ENCODE measurements at regions not wholly inside any gene's neighbourhood (a gene's known extent, or its start where the extent isn't known, plus 50 kb on each side); places are given as distances from the start of the nearest gene placed in this dataset.

- intact Hi-C loops (cut with DNase I) = no loop called here
- H3K4me1 ChIP-seq = no peaks in the 10 kb centered on the region
- H3K27ac ChIP-seq = no peak overlapping the region
- no peaks in the 10 kb centered on the region for H3K27me3 ChIP-seq
- no peak for DNase-seq (ENCODE audit: low spot score in 2 of 2)
- no peaks in the 10 kb centered on the region for H3K36me3 ChIP-seq
- H3K4me3 ChIP-seq = no peak overlapping the region
- TF ChIP-seq CTCF (IDR thresholded peaks at IDR 0.05) = no peak
- H3K9me3 ChIP-seq = no peaks in the 10 kb centered on the region
Observed at GRCh38 chr14:23899788-23900187, 53.8 kb upstream of the DHRS4 start.

- H3K9me3 ChIP-seq = no peaks in the 10 kb centered on the region
- H3K27ac ChIP-seq = no peak overlapping the region
- intact Hi-C loops (cut with DNase I) = no loop called here
- H3K27me3 ChIP-seq = no peaks in the 10 kb centered on the region
- TF ChIP-seq CTCF (IDR thresholded peaks at IDR 0.05) = no peak
- H3K4me1 ChIP-seq = no peaks in the 10 kb centered on the region
- no peak for DNase-seq (ENCODE audit: low spot score in 2 of 2)
- no peak overlapping the region for H3K4me3 ChIP-seq
- no peaks in the 10 kb centered on the region for H3K36me3 ChIP-seq
Observed at GRCh38 chr14:23903442-23903841, 50.1 kb upstream of the DHRS4 start.

Measured in ascending aorta (tissue), 2 donors.